CD4-positive, alpha-beta T cell treated with Interleukin-21 for 1 hour (primary cell): ENCODE measurements at regions not wholly inside any gene's neighbourhood (a gene's known extent, or its start where the extent isn't known, plus 50 kb on each side); places are given as distances from the start of the nearest gene placed in this dataset.
"Not testable (repeated sequence)": the region's sequence is repeated elsewhere in the genome, so short reads cannot be mapped to it uniquely, and the experiment has no call there.

Experiments used
- DNase-seq: peaks from one replicate; pipeline ENCODE4 v3.0.0-alpha.2; 2020

GRCh38 chr16:88148682-88149081 lies 197.4 kb downstream of the BANP start:
- DNase-seq = not testable (repeated sequence)

- not testable (repeated sequence) for DNase-seq
Observed at GRCh38 chr16:88149158-88149603, 197.9 kb downstream of the BANP start.

- DNase-seq = not testable (repeated sequence)
Observed at GRCh38 chr16:88149663-88150062, 198.4 kb downstream of the BANP start.

DNA sequence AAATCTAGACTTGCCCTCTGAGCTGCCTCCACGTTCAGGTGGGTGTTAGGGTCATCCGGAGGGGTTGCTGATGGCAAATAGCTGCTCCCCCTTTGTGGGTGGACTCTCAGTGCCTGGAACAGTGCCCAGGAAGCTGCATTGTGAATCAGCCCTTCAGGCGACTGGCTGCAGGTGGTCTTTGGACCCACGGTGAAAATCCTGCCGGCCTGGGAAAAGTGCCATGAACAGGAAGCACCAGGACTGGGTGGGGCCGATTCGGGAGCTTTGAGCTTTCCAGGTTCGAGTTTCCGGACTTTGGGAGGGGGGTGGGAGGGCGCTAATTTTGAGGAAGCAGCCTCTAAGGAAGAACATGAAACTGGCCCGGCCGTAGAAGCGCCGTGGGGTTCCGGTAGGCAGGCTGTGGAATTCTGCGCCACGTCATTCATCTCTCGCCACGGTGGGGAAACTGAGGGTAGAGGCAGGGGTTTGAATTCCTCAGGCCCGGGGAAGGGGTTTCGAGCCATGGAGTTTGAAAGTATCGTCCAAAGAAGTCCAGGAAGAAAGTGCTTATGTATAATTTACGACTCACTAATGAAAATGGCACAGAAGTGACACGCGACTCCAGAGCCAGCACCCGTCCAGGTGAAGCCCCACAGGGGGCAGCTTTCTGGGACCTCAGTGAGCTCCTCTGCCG lies 199.4 kb downstream of the BANP start:
- DNase-seq = not testable (repeated sequence)

- not testable (repeated sequence) for DNase-seq
Observed at GRCh38 chr16:88151129-88151499, 199.9 kb downstream of the BANP start.

- not testable (repeated sequence) for DNase-seq
Observed at GRCh38 chr16:88151859-88152843, 200.9 kb downstream of the BANP start.

- not testable (repeated sequence) for DNase-seq
Observed at GRCh38 chr16:88152879-88153278, 201.6 kb downstream of the BANP start.

GRCh38 chr16:88153516-88153915 lies 202.3 kb downstream of the BANP start:
- DNase-seq = not testable (repeated sequence)

DNA sequence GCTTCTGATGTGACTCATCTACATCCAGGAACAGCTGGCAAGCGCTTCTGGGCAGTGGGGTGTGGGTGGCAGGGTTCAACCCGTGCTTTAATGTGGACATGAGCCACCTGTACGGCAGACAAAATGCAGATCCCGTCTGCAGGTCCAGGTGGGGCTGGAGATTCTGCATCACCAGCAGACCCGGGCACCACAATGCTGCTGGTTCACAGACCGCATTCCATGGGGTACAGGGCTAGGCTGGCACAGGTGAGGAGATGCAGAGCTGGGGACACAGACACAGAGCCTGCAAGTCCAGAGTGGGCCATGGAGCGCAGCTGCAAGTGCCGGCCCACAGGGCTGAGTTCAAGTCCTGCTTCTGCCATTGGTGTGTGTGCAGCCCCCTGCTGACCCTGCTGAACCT lies 203.7 kb downstream of the BANP start:
- DNase-seq = not testable (repeated sequence)

DNA sequence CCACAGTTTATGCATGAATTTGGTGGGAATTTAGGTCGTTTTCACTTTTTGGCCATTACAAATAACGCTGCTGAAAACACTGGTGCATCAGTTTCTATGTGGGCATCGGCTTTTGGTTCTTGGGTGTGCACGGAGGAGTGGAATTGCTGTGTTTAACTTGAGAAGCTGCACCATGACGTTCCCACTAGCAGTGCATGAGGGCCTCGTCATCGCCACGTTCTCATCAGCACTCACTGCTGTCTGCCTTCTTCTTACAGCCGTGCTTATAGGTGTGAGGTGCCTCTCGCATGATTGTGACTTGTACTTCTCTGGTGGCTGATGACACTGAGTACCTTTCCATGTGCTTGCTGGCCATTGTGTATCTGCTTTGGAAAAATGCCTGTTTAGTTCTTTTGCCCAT lies 204.4 kb downstream of the BANP start:
- DNase-seq = not testable (repeated sequence)

DNA sequence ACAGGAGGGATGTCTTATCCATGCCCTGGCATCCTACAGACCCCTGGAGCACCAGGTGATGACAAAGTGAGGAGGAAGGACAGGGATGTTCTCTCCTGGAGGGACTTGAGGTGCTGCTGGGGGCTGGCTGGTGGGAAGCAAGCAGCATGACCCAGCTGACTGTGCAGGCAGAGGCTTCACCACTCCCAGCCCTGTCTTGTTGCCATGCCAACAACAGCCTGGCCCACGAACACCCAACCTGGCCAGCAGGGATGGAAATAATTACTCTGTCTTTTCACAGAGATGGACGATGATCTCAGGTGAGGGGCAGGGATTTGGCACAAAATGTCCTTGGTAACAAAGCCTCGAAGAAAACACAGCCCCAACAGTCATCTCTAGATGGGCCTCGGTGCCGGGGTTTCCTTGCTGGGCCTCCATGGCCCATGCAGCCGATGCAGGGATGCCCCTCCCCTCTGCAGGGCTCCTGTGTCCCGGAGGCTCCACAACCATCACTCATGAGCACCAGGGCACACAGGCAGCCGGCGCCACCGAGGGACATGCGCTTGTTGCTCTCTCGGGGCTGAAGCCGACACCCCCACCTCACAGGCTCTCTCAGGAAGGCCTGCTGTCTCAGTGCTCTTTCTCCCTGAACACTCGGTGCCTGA lies 205.5 kb downstream of the BANP start:
- DNase-seq = not testable (repeated sequence)

DNA sequence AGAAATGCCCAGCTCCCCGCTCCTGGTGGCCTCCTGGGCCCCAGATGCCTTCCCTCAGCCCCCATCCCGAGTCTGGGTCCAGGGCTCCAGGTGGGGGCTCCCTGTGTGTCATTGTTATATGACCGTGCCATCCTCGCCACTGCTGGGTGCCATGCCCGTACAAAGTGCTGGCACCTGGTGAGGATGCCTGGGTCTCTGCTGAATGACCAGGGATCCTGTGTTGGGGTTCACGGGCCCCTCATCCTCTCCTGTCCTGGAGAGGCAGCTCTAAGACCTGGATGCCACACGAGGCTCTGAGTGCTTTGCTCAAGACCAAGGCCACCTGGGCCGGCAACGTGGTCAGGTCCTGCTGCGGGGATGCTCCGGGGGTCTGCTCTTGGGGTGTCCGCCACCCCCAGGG lies 206.5 kb downstream of the BANP start:
- DNase-seq = not testable (repeated sequence)

DNA sequence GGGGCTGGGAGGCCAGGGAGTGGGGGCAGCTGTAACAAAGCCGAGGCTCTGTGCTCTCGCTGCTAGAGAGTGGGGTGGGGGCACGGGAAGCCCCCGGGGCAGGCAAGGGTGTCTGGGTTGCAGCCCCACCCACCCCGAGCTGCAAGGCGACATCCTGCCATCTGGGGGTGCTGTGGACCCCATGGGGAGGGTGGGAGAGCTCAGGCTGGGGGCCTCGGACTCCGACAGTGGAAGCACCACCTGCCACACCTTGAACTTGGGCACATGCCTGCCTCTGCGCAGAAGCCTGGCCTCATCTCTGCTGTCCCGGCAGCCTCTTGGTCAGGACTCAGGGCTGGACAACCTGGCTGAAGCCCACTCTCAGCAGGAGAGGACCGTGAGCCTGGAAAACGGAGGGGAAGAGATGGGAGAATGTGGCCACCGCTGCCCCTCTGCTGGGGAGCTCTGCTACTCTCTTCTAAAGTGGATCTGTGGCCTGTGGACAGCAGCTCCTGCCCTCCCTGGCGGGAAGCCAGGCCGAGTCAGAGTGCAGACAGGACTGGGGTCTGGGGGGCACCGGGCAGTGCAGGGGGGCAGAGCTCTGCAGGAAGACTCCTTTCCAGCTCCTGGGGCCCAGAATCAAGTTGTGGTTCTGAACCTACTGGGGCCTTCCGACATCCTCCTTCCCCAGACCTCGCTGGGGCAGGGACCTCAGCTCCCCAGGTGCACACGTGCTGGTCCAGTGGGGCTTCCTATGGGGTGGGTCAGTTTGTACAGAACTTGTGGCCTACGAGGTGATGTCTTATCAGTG lies 207.2 kb downstream of the BANP start:
- not testable (repeated sequence) for DNase-seq

DNA sequence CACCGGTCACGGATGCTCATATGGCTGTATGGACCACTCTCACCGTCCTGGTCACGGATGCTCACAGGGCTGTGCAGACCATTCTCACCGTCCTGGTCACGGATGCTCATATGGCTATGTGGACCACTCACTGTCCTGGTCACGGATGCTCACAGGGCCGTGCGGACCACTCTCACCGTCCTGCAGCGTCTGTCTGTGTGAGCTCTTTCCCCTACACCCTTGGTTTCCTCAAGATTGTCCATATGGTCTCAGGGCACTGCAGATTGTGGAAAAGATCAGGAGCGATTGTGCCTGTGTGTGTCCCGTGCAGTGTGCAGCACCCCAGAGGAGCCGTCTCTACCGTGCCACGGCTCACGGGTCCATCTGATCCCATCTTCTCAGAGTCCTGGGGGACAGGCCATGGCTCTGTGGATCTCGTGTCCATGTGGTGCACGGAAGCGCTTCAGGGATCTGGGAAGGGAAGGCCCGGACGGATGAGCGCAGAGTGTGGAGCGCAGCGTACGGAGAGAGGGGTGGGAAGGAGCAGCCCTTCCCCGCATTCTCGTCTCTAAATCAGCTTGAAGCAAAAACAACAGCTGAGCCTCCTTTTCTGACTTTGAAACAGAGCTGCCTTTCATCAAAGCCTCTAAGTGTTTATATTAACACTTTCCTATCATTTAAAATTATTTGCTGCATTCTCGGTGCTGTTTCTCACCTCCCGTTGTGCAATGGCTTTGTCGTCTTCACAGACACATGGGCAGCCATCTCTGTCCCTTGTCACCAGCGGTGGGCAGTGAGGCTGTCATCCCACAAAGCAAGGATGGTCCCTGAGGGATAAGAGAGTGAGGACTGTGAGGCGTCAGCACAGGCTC lies 208.0 kb downstream of the BANP start:
- DNase-seq = not testable (repeated sequence)

GRCh38 chr16:88159897-88160335 lies 208.7 kb downstream of the BANP start:
- DNase-seq = not testable (repeated sequence)

DNA sequence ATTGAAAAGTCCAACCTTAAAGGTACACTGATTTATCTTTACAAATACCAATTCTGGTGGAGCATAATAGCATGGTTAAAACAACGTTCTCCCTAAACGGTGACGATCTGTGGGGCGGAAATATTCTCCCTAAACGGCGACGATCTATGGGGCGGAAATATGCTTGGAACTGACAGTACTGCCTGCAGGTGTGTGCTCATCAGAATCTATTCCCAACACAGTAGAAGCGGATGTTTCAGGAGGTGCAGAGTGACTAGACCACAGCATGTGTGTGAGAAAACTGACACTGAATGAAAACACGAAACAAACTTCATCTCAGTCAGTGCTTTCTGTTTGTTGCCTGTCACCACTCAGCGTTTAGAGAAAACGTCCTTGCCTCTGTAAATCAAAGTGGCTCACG lies 210.0 kb downstream of the BANP start:
- DNase-seq = not testable (repeated sequence)

GRCh38 chr16:88161623-88162275 lies 210.5 kb downstream of the BANP start:
- not testable (repeated sequence) for DNase-seq

GRCh38 chr16:88162778-88163177 lies 211.5 kb downstream of the BANP start:
- DNase-seq = not testable (repeated sequence)

DNA sequence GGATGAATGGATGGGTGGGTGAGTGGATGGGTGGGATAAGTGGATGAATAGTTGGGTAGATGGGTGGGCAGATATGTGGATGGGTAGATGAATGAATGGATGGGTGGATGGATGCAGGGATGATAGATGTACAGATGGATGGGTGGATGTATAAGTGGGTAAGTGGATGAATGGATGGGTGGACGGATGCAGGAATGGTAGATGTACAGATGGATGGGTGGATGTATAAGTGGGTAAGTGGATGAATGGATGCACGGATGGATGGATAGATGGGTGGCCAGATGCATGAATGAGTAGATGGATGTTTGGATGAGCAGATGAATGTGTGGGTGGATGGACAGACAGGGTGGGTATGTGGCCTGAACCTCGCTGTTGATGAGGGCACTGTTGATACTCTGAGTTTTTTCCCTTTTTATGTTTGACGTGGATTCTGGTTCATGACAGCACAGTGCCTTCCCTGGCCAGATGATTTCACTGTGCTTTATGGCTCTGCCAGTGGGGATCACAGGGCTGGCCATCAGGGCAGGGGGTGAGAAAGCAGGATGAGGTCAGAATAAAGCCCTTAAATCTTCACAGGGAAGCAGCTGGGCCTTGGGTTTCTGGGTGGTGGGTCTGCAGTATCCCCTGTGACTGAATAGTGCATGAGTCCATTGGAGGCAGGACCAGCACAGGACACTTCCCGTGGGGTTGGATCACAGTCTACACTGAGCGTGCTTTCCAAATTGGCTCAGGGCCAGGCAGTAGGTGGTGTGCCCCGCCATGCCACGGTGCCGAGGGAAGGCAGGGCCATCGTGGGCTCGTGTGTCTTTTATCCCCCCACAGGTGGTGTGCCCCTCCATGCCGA lies 213.2 kb downstream of the BANP start:
- DNase-seq = not testable (repeated sequence)
